ENCODE measurements at regions not wholly inside any gene's neighbourhood (a gene's known extent, or its start where the extent isn't known, plus 50 kb on each side); places are given as distances from the start of the nearest gene placed in this dataset.
"Not testable (repeated sequence)": the region's sequence is repeated elsewhere in the genome, so short reads cannot be mapped to it uniquely, and the experiment has no call there.

DNA sequence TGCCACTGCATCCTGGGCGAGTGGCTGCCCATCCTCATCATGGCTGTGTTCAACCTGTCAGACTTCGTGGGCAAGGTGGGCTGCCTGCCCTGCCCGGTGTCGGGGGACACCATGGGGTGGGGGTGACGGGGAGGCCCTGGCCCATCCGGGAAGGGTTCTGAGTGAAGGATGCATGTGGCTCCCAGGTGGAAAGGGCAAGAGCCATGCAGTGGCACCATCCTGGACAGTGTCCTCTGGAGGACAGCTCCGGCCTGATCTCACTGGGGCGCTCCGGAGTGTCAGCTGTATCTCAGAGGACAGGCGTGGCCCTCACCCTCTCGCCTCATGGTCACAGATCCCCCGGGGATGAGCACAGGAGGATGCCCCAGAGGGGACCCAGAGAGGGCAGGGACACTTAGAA, 439.6 kb upstream of the ZNF722 start:
- TF ChIP-seq, protein P1, sequence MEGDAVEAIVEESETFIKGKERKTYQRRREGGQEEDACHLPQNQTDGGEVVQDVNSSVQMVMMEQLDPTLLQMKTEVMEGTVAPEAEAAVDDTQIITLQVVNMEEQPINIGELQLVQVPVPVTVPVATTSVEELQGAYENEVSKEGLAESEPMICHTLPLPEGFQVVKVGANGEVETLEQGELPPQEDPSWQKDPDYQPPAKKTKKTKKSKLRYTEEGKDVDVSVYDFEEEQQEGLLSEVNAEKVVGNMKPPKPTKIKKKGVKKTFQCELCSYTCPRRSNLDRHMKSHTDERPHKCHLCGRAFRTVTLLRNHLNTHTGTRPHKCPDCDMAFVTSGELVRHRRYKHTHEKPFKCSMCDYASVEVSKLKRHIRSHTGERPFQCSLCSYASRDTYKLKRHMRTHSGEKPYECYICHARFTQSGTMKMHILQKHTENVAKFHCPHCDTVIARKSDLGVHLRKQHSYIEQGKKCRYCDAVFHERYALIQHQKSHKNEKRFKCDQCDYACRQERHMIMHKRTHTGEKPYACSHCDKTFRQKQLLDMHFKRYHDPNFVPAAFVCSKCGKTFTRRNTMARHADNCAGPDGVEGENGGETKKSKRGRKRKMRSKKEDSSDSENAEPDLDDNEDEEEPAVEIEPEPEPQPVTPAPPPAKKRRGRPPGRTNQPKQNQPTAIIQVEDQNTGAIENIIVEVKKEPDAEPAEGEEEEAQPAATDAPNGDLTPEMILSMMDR (IDR thresholded peaks at IDR 0.05; ENCODE audit: poor library complexity) = not testable (repeated sequence)
- not testable (repeated sequence) for TF ChIP-seq EZH2phosphoT487 (IDR thresholded peaks at IDR 0.05; ENCODE audit: low read depth, severe bottlenecking, unreplicated experiment)
